HG03280 (cell line): ENCODE measurements at regions not wholly inside any gene's neighbourhood (a gene's known extent, or its start where the extent isn't known, plus 50 kb on each side); places are given as distances from the start of the nearest gene placed in this dataset.
"Not testable (repeated sequence)": the region's sequence is repeated elsewhere in the genome, so short reads cannot be mapped to it uniquely, and the experiment has no call there.

Experiments used
- ATAC-seq: cut with Tn5 transposase; IDR thresholded peaks from one replicate; pipeline ENCODE4 v1.9.1; 2021; ENCODE audit warnings: mild to moderate bottlenecking, moderate library complexity; ENCODE audit not compliant: unreplicated experiment

DNA sequence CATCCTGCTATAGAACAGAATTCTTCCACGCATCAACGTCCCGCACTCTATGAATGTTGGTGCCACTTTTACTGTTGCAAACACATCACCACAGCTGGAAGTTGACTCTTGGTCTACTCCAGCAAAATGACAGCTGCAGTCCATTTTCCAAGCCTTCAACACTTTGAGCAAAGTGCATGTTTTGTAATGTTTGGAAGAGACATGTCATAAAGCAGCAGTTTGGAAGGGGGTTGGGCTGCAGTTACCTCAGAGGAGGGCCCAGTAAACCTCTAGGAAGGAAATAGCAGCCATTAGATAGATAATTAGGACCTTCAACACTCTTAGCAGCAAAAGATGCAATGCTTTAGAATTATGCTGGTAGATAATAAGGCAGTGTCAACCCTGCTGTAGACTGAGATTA is 323.6 kb downstream of the TDRD3 start:
- ATAC-seq: no peak

- no peak for ATAC-seq
Observed at GRCh38 chr13:60716313-60716712, 319.3 kb downstream of the TDRD3 start.

- no peak for ATAC-seq
Observed at GRCh38 chr13:60707878-60708277, 310.9 kb downstream of the TDRD3 start.

DNA sequence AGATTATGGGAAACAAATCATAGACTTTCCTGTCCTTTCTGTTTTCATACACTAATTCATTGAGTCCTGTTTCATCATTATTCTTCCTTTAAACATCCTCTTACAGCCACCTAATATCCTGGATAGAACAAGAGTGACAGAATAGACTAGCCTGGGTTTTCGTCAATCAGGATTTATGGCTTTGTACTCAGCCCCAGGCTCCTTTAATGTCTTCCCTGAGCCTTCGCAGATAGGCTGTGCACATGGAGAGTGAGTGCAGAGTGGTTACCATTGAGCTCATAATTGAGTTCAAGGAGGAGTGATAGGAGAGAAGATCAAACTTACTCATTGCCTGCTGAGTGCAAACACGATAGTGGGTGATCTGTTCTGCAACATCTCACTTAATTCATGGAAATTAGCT is 304.9 kb downstream of the TDRD3 start:
- ATAC-seq: no peak

GRCh38 chr13:60700994-60701393 is 304.0 kb downstream of the TDRD3 start:
- ATAC-seq: no peak

DNA sequence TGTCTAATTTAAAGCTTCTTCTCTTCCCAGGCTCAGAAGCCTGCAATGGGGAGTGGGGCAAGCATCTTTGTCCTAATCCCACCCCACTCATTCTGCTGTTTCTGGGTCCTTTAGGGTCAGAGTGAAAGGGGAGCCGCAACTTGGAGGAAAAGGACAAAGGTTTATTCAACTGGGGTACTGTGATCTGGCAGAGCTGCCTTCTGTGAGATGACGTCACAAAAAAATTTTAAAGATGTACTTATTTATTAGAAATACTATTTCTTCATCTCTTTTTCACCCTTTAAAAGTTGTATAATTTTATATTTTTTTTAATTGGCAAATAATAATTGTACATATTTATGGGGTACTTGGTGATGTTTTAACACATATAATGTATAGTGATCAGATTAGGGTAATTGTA is 302.6 kb downstream of the TDRD3 start:
- ATAC-seq: no peak

- no peak for ATAC-seq
Observed at GRCh38 chr13:60696602-60697001, 299.6 kb downstream of the TDRD3 start.

DNA sequence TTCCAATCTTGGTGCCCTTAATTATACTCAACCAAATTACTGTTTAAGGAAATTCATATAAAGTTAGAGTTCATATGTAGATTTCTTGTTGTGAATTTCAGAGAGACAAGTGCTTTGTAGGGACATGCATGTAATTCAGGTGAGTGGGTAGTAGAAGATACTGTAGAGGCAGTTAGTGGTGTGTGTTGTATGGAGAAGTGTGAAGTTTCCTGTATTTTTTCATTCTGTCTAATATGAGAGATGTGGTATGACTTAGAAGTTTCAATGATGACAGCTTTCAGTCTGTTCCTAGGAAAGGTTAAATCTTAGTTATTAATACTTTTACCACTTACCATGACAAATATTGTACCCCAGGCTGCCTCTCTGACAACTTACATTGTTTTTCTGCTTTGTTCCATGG is 294.2 kb downstream of the TDRD3 start:
- ATAC-seq: no peak

GRCh38 chr13:60690604-60691003 is 293.6 kb downstream of the TDRD3 start:
- ATAC-seq: no peak

DNA sequence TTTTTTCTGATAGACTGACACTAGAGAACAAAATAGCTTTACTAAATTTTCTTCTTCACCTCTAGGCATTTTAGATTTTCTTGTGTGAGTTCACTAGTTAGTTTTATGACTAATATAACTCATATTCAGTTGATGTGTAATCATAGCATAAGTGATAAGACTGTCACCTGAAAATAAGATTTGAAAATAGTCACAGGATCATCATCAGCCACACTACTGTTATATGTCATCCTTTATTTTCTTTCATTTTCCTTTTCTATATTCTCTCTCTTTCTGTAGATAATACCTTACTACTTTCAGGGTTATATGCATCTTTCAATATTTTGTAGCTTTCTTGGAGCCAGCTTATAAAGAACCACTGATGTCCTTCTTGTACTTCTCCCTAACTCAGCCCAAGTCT is 292.6 kb downstream of the TDRD3 start:
- no peak for ATAC-seq

DNA sequence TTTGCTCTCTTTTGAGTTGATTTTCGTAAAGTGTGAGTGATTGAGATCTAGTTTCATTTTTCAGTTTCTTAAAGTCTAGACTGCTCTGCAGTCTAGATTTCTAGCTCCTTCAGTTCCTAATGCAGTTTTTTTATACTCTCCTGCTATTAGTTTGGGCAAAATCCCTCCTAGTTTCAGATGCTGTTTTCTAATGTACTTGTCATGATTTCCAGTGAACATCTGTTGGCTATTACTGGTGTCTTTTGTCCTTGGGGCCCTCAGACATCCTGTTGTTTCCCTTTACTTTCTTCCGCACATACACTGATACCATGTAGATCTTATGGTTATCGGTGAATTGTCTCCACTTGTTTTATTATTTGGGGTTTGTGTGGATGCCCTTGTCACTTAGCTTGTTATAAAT is 292.1 kb downstream of the TDRD3 start:
- ATAC-seq: no peak

DNA sequence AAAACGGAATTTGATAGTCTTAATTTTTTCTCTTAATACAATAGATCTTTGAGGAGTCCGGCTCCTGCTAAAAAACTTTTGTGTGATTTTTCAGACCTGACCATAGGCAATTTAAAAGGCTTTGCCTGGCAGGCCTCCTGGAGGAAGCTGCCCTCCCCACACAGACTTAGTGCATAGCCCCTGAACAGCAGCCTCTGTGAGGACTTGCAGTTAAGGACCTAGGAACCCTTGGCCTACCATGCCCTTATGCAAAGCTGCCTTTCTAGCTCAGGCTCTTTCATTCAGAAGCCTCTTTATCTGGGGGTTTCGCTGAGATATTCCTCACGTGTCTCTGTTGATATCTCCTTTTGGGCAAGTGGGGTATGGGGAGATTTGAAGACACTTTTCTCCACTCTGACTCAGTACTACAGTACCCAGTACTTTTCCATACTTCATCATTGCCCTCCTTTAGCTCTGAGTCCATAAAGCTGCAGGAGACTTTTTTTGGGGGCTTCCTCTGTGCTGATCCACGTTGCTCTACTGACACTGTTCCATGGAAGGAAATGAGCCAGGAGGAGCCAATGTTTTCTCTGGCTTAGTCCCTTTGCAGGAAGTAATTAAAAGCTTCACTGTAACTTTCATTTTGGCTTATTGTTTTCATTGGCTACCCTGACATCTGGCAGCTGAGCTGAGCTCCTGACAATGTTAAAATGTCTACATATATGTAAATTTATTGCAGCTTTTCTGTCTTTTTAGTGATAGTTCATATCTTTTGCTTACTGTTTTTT is 283.1 kb downstream of the TDRD3 start:
- ATAC-seq: no peak

- ATAC-seq: no peak
Observed at GRCh38 chr13:60679131-60679530, 282.1 kb downstream of the TDRD3 start.

DNA sequence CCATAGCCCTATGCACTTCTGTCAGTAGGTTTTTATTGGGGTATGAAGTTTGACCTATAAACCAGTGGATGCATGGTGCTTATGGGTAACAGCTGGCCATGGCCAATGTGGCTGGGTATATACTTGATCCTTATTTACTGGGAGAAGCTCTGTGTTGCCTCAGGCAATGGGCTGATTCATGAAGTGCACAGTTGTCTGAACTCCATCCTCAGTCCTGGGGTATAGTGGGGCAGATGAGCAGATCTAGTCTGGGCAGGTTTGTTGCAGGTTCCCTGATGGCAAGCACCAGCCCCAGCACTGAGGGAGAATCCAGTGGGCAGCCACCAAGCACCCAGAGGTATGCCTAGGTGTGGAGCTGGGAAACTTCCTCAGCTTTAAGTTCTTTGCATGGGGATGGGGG is 274.4 kb downstream of the TDRD3 start:
- no peak for ATAC-seq

DNA sequence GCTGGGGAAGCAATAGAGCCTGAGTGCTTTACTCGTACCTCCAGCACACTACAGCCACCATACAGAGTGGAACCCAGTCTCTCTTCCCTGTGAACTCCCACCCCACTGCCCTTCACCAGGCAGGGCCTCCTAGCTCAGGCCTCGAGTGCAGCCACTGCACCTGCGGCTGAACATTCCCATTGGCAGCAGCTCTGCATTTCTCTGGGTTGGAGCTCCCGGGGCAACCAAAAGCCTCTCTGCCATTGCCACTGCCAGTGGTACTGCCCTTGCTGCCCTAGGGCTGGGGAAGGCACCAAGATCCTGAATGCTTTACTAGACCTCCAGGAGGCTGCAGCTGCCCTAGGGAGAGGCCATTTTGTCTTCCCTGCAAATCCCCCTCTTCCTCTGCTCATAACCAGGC is 266.8 kb downstream of the TDRD3 start:
- no peak for ATAC-seq

DNA sequence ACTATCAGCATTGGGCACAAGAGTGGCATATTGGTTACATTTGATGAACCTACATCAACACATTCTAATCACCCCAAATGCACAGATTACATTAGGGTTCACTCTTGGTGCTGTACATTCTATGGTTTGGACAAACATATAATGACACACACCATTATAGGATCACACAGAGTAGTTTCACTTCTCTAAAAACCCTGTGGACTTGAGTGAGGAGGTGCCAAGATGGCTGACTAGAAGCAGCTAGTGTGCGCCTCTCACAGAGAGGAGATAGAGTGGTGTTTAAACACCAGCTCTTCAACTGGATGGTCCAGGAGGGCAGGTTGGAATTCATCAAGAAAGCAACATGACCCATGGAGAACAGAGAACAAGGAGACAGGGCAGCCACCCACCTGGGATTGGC is 265.6 kb downstream of the TDRD3 start:
- no peak for ATAC-seq

DNA sequence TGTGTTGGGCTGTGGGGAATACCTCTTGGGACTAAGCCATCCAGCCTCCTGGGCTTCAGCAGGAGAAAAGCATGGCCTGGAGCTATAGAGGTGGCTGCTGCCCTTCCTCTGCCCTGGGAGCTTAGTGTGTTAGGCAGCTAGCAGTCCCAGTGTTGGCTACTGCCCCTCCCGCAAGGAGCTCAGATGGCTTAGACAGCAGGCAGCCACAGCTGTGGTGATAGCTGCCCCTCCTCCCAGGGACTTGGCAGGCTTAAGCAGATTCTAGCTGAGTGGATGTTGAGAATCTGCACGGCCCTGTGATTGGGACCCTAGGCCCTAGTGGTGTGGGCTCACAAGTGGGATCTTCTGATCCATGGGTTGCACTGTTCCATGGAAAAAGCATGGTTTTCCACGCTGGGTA is 264.5 kb downstream of the TDRD3 start:
- ATAC-seq: no peak

DNA sequence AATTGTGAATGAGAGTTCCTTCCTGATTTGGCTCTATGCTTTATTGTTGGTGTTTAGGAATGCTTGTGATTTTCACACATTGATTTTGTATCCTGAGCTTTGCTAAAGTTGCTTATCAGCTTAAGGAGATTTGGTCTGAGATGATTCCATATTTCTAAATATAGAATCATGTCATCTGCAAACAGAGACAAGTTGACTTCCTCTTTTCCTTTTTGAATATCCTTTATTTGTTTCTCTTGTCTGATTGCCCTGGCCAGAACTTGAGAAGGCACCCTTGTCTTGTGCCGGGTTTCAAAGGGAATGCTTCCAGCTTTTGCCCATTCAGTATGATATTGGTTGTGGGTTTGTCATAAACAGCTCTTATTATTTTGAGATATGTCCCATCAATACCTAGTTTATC is 260.6 kb downstream of the TDRD3 start:
- not testable (repeated sequence) for ATAC-seq

DNA sequence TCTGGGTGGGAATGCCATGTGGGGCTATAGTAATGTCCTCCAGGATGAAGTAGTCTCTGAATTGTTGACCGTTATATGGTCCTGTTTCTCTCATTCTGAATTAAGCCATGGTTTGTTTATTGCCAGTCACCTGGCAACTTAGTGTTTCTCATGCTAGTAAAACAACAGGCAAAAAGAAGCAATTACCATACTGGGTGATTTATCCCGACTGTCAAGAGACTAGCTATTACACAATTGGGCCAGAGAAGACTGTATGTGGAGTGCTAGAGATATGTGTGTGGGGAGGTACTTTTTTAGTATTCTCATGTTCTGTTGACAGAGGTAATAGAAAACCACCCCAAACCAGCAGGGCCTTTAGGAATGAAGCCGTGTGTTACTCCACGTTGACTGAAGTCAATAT is 258.2 kb downstream of the TDRD3 start:
- ATAC-seq: no peak

DNA sequence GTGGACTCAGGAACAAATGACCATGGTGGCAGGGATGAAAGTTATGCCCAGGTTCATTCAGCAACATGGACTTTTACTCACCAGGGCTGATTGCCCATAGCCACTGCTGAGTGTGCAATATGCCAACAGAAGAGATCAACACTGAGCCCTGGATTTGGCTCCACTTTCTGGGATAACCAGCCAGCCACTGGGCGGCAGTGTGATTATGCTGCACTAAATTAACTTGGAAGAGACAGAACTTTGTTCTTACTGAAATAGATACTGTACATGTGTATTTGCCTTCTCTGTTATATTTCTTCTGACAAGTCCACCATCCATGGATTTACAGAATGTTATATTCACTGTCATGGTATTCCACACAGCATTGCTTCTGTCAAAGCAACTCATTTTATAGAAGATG is 257.4 kb downstream of the TDRD3 start:
- ATAC-seq: no peak

DNA sequence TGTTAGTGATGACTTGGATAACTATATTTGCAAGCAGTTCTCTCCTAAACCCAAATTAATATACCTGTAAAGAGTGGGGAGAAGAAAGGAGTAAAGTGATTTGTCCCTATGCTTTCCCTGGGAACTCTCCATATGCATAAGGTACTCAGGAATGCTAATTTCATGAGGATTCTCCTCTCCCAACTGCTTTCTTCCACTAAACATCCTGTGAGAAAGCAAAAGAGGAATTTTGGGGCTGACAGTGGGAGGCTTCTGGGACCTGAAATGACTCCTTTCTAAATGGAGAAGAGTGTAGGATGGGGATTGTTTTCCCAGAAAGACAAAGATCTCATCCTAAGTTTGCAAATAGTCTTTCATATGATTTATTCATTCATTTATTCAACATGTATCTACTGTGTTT is 250.5 kb downstream of the TDRD3 start:
- no peak for ATAC-seq

- ATAC-seq: no peak
Observed at GRCh38 chr13:60646620-60647019, 249.6 kb downstream of the TDRD3 start.

- ATAC-seq: no peak
Observed at GRCh38 chr13:60645676-60646075, 248.7 kb downstream of the TDRD3 start.
